ENCODE measurements at regions not wholly inside any gene's neighbourhood (a gene's known extent, or its start where the extent isn't known, plus 50 kb on each side); places are given as distances from the start of the nearest gene placed in this dataset.
"Not testable (repeated sequence)": the region's sequence is repeated elsewhere in the genome, so short reads cannot be mapped to it uniquely, and the experiment has no call there.

- H3K9me2 ChIP-seq (replicated peaks; ENCODE audit: low read length); H3K27ac ChIP-seq (ENCODE audit: low read length); H3K79me2 ChIP-seq (ENCODE audit: low read length); H3K36me3 ChIP-seq (ENCODE audit: low read depth, low read length); BruUV-seq (replicated peaks); H3F3A ChIP-seq (ENCODE audit: low read length, unreplicated experiment); H3K4me2 ChIP-seq (ENCODE audit: low read length); H3K9ac ChIP-seq (ENCODE audit: low read length); H3K4me3 ChIP-seq (ENCODE audit: low read length); ATAC-seq; DNase-seq; H2AFZ ChIP-seq (ENCODE audit: low read length); intact Hi-C loops (cut with micrococcal nuclease); POLR2A ChIA-PET (ENCODE audit: unreplicated experiment); H3K27me3 ChIP-seq (ENCODE audit: low read length); H4K20me1 ChIP-seq (ENCODE audit: low read length); CTCF ChIA-PET; H3K9me3 ChIP-seq (ENCODE audit: low read length); H3K4me1 ChIP-seq (ENCODE audit: insufficient read depth, low read length): not testable (repeated sequence)
Observed at GRCh38 chr10:47582051-47582450, 58.6 kb upstream of the AGAP9 start.

GRCh38 chr10:47580063-47580462, 56.6 kb upstream of the AGAP9 start:
- ATAC-seq; H3K27ac ChIP-seq (ENCODE audit: low read length); H3K4me1 ChIP-seq (ENCODE audit: insufficient read depth, low read length); POLR2A ChIA-PET (ENCODE audit: unreplicated experiment); H3K36me3 ChIP-seq (ENCODE audit: low read depth, low read length); intact Hi-C loops (cut with micrococcal nuclease); H3K79me2 ChIP-seq (ENCODE audit: low read length); BruUV-seq (replicated peaks); H3K9ac ChIP-seq (ENCODE audit: low read length); H3K27me3 ChIP-seq (ENCODE audit: low read length); H3K9me2 ChIP-seq (replicated peaks; ENCODE audit: low read length); H3F3A ChIP-seq (ENCODE audit: low read length, unreplicated experiment); H3K4me3 ChIP-seq (ENCODE audit: low read length); H2AFZ ChIP-seq (ENCODE audit: low read length); DNase-seq; H4K20me1 ChIP-seq (ENCODE audit: low read length); H3K9me3 ChIP-seq (ENCODE audit: low read length); CTCF ChIA-PET; H3K4me2 ChIP-seq (ENCODE audit: low read length): not testable (repeated sequence)

GRCh38 chr10:47578547-47578946, 55.1 kb upstream of the AGAP9 start:
- H3K9ac ChIP-seq (ENCODE audit: low read length); H3K4me2 ChIP-seq (ENCODE audit: low read length); POLR2A ChIA-PET (ENCODE audit: unreplicated experiment); H3K9me3 ChIP-seq (ENCODE audit: low read length); H3K36me3 ChIP-seq (ENCODE audit: low read depth, low read length); ATAC-seq; H3F3A ChIP-seq (ENCODE audit: low read length, unreplicated experiment); BruUV-seq (replicated peaks); H3K27ac ChIP-seq (ENCODE audit: low read length); intact Hi-C loops (cut with micrococcal nuclease); H3K9me2 ChIP-seq (replicated peaks; ENCODE audit: low read length); H2AFZ ChIP-seq (ENCODE audit: low read length); H3K27me3 ChIP-seq (ENCODE audit: low read length); H3K4me3 ChIP-seq (ENCODE audit: low read length); H3K4me1 ChIP-seq (ENCODE audit: insufficient read depth, low read length); CTCF ChIA-PET; H3K79me2 ChIP-seq (ENCODE audit: low read length); H4K20me1 ChIP-seq (ENCODE audit: low read length); DNase-seq: not testable (repeated sequence)

All from PC-3 (cell line).